K562 (cell line): ENCODE measurements at regions not wholly inside any gene's neighbourhood (a gene's known extent, or its start where the extent isn't known, plus 50 kb on each side); places are given as distances from the start of the nearest gene placed in this dataset.

ENCODE experiments used
- ATF6 ChIP-seq: sonication (generic); formaldehyde crosslinking; IDR thresholded peaks from 2 replicates; pipeline ENCODE4 v1.4.0; 2020; ENCODE audit warnings: mild to moderate bottlenecking, missing genetic modification reagents
- FIP1L1 ChIP-seq: fragments of 200-400 bp; formaldehyde crosslinking; IDR thresholded peaks from 2 replicates; pipeline ENCODE4 v1.6.1; 2018; ENCODE audit warnings: mild to moderate bottlenecking, low read depth, low read length; ENCODE audit not compliant: poor library complexity, severe bottlenecking
- GTF2E2 ChIP-seq: fragments of 200-800 bp; sonication (Bioruptor generic); IDR thresholded peaks from 2 replicates; pipeline ENCODE4 v1.6.1; 2016; ENCODE audit warnings: missing genetic modification characterization, missing compliant biosample characterization
- HDGF ChIP-seq: fragments of 450-650 bp; IDR thresholded peaks from 2 replicates; pipeline ENCODE4 v1.6.1; 2016
- JUND ChIP-seq, 2 experiments: IDR thresholded peaks; 2 replicates in 1 of 2; 3 replicates in 1 of 2; pipeline ENCODE4 v1.6.1; 2011; ENCODE audit warnings: borderline replicate concordance in 2 of 2, low read depth in 2 of 2, low read length in 2 of 2, improper control_type of control experiment in 1 of 2, missing biosample characterization in 1 of 2, missing genetic modification characterization in 1 of 2, missing genetic modification reagents in 1 of 2
- NONO ChIP-seq, 2 experiments: fragments of 200-400 bp in 1 of 2; fragments of 450-650 bp in 1 of 2; formaldehyde crosslinking in 1 of 2; IDR thresholded peaks; 2 replicates each; pipeline ENCODE4 v1.6.1; 2017; ENCODE audit warnings: low read depth in 2 of 2, mild to moderate bottlenecking in 2 of 2, moderate library complexity in 2 of 2, low read length in 1 of 2
- PRDM10 ChIP-seq: fragments of 450-650 bp; IDR thresholded peaks from 2 replicates; pipeline ENCODE4 v1.6.1; 2018; ENCODE audit not compliant: partially characterized antibody
- SAFB2 ChIP-seq: fragments of 200-400 bp; formaldehyde crosslinking; IDR thresholded peaks from 2 replicates; pipeline ENCODE4 v1.6.1; 2018; ENCODE audit warnings: borderline replicate concordance, low read length, low read depth, moderate library complexity; ENCODE audit not compliant: severe bottlenecking
- SP1 ChIP-seq: sonication (generic); formaldehyde crosslinking; IDR thresholded peaks from 2 replicates; pipeline ENCODE4 v1.8.1; 2022; ENCODE audit warnings: mild to moderate bottlenecking, missing genetic modification reagents
- TFAM ChIP-seq: fragments of 250-450 bp; sonication (Bioruptor Pico); conservative IDR thresholded peaks from 2 replicates; pipeline ENCODE4 v1.5.0; 2021; ENCODE audit warnings: mild to moderate bottlenecking, moderate library complexity
- TGIF2 ChIP-seq: sonication (generic); formaldehyde crosslinking; IDR thresholded peaks from 2 replicates; pipeline ENCODE4 v1.8.1; 2022; ENCODE audit warnings: mild to moderate bottlenecking, missing genetic modification reagents, moderate library complexity
- VEZF1 ChIP-seq: fragments of 200-800 bp; sonication (Bioruptor generic); IDR thresholded peaks from 2 replicates; pipeline ENCODE4 v1.6.1; 2017; ENCODE audit warnings: missing genetic modification characterization, missing compliant biosample characterization
- ZBTB17 ChIP-seq: fragments of 450-650 bp; formaldehyde crosslinking; IDR thresholded peaks from 2 replicates; pipeline ENCODE4 v1.4.0; 2020; ENCODE audit warnings: mild to moderate bottlenecking
- ZFPM2 ChIP-seq: fragments of 250-450 bp; sonication (Bioruptor Pico); IDR thresholded peaks from 2 replicates; pipeline ENCODE4 v1.5.1; 2022; ENCODE audit warnings: mild to moderate bottlenecking
- ZMIZ1 ChIP-seq, 2 experiments: fragments of 150-350 bp in 1 of 2; IDR thresholded peaks; 2 replicates each; pipeline ENCODE4 v1.6.1; 2012 to 2016; ENCODE audit warnings: low read depth in 2 of 2, low read length in 2 of 2, mild to moderate bottlenecking in 1 of 2, moderate library complexity in 1 of 2

- TF ChIP-seq SP1 (CRISPR knock-in tag) = peak; percentile 82
- no peak for TF ChIP-seq VEZF1 (CRISPR knock-in tag)
- TF ChIP-seq FIP1L1 = no peak
- 0 out of 2 replicates have a peak, but pooled peaks have one; percentile 61 for TF ChIP-seq ATF6 (CRISPR knock-in tag)
- TF ChIP-seq TGIF2 (CRISPR knock-in tag) = no peak
- TF ChIP-seq TFAM (CRISPR knock-in tag) = no peak
- TF ChIP-seq ZBTB17 (CRISPR knock-in tag) = peak; percentile 63; the same call in 1 of the 2 replicates
- TF ChIP-seq ZMIZ1 (IDR thresholded peaks at IDR 0.05; ENCODE audit: low read depth in 2 of 2, low read length in 2 of 2) = no peak
- no peak for TF ChIP-seq SAFB2
- 0 out of 2 replicates have a peak, but pooled peaks have one; percentile 28 for TF ChIP-seq JUND (IDR thresholded peaks at IDR 0.05; ENCODE audit: borderline replicate concordance, low read depth, low read length)
- TF ChIP-seq JUND (tag; IDR thresholded peaks at IDR 0.05; ENCODE audit: borderline replicate concordance, low read depth, low read length) = peak; percentile 70; the same call in 2 of the 3 replicates
- no peak for TF ChIP-seq HDGF
- peak; percentile 55; the same call in 1 of the 2 replicates for TF ChIP-seq GTF2E2 (tag)
- peak; percentile 13 for TF ChIP-seq PRDM10
- TF ChIP-seq NONO (IDR thresholded peaks at IDR 0.05; ENCODE audit: low read depth in 2 of 2, low read length in 1 of 2) = no peak
- 0 out of 2 replicates have a peak, but pooled peaks have one; percentile 31 for TF ChIP-seq ZFPM2 (CRISPR knock-in tag)
Measured at GRCh38 chr3:14352002-14352627, 50.3 kb upstream of the SLC6A6 start (continued).
